ENCODE measurements at regions not wholly inside any gene's neighbourhood (a gene's known extent, or its start where the extent isn't known, plus 50 kb on each side); places are given as distances from the start of the nearest gene placed in this dataset.

DNA sequence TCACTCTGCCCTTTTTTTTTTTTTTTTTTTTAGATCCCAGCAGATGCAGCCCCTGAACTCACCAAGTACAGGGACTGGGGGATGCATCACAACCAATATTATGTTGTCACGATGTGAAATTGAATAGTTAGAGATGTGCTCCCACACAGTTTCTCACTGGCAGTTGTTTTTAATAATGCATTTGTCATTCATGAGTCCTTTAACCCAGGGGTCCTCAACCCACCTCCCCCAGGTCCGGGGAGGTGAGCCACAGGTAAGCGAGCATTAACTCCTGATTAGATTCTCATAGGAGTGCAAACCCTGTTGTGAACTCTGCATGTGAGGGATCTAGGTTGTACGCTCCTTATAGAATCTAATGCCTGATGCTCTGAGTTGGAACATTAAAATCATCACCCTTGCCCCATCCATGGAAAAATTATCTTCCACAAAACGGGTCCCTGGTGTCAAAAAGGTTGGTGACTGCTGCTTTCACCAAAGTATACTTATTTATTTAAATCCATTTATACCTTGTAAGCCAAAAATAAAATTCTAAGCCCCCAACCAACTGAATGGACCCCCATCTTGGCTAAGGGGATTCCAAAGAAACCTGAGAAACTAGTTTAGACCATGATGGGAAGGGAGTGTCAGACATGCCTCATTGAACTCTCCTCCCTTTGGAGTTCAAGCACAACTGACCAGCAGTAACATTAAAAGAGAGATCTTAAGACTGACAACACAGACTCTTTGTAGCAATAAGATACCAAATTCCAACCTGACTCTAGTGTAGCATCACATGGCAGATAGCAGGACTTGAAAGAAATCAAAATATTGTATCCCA lies 119.3 kb upstream of the ATP1A1 start:
- Mint-ChIP-seq H3K27me3 (no peaks in the 10 kb centered on the region), H3K9me3 (no peaks in the 10 kb centered on the region), H3K27ac (no peak overlapping the region), H3K4me3 (no peak overlapping the region), H3K4me1 (peaks cover 45% of the 10 kb centered on the region)
- ATAC-seq, result no peak
- DNase-seq, result no peak

DNA sequence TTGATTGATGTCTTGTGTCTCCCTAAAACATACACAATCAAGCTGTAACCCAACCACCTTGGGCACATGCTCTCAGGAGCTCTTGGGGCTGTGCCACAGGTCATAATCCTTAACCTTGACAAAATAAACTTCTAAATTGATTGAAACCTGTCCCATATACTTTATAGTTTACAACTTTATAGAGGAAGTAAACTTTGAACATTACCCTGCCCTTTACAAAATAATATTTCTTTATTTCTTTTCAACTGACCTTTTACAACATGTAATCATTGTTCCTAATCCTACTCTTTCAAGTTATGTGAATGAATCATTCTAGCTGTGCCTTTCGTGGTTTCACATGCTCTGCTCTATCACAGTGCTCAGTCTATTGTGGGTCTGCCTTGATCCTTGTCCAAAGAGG lies 118.3 kb upstream of the ATP1A1 start:
- no peak for DNase-seq
- no peaks in the 10 kb centered on the region for H3K27me3 Mint-ChIP-seq
- H3K27ac Mint-ChIP-seq, result peak overlapping the region in 1 of 2 donors; percentile 1
- H3K4me3 Mint-ChIP-seq, result no peak overlapping the region
- H3K9me3 Mint-ChIP-seq, result no peaks in the 10 kb centered on the region
- H3K4me1 Mint-ChIP-seq, result peaks cover 54% of the 10 kb centered on the region
- ATAC-seq, result peak; percentile 27

DNA sequence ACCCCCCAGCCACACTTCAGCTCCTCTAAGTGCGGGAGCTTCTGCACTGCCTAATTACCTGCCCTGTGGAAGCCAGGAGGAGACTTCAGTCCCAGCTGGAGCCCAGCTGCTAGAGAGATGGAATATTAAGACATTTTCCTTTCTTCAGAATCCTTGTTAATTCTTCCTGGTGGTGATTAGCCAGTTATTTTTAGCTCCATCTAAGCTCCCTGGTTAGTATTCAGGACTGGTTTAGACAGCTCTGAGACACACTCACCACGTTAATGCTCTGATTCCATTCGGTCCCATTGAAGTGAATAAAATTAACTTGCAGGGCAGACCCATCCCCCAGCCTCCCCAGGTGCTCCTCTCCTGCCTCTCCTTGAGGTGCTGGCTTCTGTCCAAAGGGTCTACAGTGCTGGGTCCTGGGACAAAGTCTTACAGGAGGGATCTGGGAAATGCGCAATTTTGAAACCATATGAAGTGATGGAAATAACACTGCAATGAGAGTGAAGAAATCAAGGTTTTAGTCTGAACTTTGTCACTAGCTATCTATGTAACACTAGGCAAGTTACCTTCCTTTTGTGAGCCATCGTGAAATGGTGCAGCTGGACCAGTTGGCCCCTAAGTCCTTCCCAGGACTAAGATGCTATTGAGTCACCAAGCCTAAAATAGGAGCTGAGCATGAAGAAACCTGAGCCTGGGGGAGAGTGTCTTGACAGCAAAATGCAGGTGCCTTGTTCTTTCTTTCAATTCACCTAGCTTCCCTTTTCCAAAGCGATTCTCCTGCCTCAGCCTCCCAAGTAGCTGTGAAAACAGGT lies 117.4 kb upstream of the ATP1A1 start:
- no peaks in the 10 kb centered on the region for H3K27me3 Mint-ChIP-seq

DNA sequence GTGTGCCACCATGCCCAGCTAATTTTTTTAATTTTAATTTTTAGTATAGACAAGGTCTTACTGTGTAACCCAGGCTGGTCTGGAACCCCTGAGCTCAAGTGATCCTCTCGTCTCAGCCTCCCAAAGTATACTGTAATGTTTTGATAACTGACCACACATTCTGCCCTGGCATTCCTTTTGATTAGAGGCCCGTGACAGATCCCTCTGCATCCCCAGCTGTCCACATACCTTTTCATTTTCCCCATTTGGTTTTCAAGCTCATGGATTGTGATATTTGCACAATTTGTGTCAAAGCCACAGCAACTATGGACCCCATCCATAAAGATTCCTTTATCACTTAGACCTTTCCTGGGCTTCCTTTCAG lies 116.8 kb upstream of the ATP1A1 start:
- no peak overlapping the region for H3K27ac Mint-ChIP-seq
- H3K4me3 Mint-ChIP-seq, result no peak overlapping the region

More for the DNA sequence above, 117.4 kb upstream of the ATP1A1 start:
- Mint-ChIP-seq H3K4me1 (peaks cover 57% of the 10 kb centered on the region), H3K27ac (peak overlapping the region; percentile 1 to 29), H3K4me3 (no peak overlapping the region), H3K9me3 (no peaks in the 10 kb centered on the region)
- ATAC-seq (no peak), DNase-seq (no peak)

DNA sequence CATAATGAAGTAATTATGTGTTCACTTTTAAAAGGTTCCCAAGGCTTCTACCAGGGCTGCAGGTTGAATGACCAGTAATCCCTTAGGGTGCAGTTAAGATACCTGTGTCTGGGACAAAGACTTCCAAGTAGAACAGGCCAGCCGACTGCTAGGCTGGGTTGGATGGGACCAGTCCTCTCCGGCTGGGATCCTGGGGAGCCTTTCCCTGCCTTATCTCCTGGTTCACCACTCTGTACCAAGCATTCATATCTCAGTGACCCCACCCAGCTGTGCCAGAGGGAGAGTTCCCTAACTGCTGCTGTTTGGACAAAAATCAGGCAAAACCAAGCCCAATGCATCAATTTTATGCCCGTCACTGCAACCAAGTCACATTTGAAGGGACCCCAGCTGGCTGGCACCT lies 116.2 kb upstream of the ATP1A1 start:
- H3K4me1 Mint-ChIP-seq, result peaks cover 69% of the 10 kb centered on the region
- no peak overlapping the region for H3K27ac Mint-ChIP-seq
- ATAC-seq, result no peak

More for the DNA sequence above, 116.8 kb upstream of the ATP1A1 start:
- Mint-ChIP-seq H3K4me1 (peaks cover 63% of the 10 kb centered on the region), H3K9me3 (no peaks in the 10 kb centered on the region), H3K27me3 (no peaks in the 10 kb centered on the region)
- DNase-seq (no peak), ATAC-seq (no peak)

DNA sequence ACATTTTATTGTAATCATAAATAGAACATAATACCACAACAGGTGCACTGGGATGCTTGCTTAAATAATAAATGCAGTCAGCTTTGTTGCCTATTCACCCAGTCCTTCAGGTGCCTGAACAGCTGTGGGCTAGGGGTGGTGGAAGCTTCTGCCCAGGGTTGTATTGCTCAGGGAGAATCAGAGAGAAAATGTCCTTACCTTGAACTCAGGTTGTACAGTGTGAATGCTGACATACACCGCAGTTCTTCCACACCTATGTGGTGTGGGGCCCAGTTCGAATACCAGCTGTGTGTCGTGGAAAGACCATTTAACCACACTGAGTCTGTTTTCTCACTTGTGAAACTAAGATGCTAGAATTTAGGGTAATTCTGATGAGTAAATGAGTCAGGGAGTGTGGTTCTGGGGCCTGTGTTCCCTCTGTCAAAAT lies 115.7 kb upstream of the ATP1A1 start:
- Mint-ChIP-seq H3K4me1 (peaks cover 74% of the 10 kb centered on the region), H3K27ac (peak overlapping the region; percentile 95 to 96), H3K4me3 (peak overlapping the region; percentile 68 to 72), H3K27me3 (no peaks in the 10 kb centered on the region), H3K9me3 (no peaks in the 10 kb centered on the region)
- DNase-seq (peak; percentile 50 to 75), ATAC-seq (peak; percentile 91)

More for the DNA sequence above, 116.2 kb upstream of the ATP1A1 start:
- Mint-ChIP-seq H3K4me3 (no peak overlapping the region), H3K27me3 (no peaks in the 10 kb centered on the region), H3K9me3 (no peaks in the 10 kb centered on the region)
- DNase-seq, result no peak

DNA sequence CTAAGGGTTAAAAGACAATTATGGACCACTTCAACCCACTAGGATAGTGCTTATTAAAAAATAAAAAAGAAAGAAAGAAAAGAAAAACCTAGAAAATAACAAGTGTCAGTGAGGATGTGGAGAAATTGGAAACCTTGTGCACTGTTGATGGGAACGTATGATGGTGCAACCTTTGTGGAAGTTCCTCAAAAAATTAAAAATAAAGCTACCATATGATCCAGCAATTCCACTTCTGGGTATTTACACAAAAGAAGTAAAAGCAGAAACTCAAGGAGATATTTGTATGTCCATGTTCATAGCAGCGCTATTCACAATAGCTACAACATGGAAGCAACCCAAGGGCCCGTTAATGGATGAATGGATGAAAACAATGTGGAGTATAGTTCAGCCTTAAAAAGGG lies 115.2 kb upstream of the ATP1A1 start:
- no peaks in the 10 kb centered on the region for H3K27me3 Mint-ChIP-seq
- peaks cover 79% of the 10 kb centered on the region for H3K4me1 Mint-ChIP-seq
- H3K9me3 Mint-ChIP-seq, result no peaks in the 10 kb centered on the region
- DNase-seq (no peak), ATAC-seq (no peak)
- H3K4me3 Mint-ChIP-seq, result peak overlapping the region; percentile 68 to 72
- peak overlapping the region; percentile 95 to 96 for H3K27ac Mint-ChIP-seq

DNA sequence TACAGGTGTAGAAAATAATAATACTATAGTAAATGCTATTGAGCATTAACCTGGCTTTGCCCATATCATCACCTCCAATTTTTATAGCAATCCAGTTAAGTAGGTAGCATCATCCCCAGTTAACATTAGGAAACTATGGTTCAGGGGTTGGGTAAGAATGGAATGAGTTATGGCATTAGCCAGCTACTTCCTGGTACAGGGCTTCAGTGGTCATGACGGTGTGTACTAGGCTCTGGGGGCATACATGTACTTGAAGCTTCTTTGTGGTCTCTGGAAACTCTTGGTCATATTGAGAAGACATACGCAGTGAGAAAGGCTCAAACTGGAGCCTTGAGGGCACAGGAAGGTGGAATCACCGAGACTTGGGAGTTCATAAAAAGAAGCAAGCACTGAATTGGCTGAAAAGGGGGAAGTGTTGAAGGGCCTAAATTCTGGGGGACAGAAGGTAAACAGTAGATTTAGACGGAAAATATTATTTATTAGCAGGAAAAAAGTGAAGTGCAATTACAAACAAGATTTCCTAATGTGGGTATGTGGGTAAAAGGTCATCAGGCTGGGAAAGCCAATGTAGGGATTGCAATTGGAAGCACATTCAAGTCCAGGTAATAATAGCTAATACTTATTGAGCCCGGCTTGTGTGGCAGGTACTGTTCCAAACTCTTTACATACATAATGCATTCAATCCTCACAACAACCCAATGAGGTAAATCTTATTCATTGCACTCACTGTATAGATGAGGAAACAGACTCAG lies 114.2 kb upstream of the ATP1A1 start:
- Mint-ChIP-seq H3K4me3 (peak overlapping the region; percentile 17 to 47), H3K9me3 (no peaks in the 10 kb centered on the region), H3K4me1 (peaks cover 85% of the 10 kb centered on the region), H3K27ac (peak overlapping the region; percentile 29 to 98), H3K27me3 (no peaks in the 10 kb centered on the region)
- ATAC-seq (peak; percentile 51), DNase-seq (peak in 1 of 2 donors; percentile 30)

DNA sequence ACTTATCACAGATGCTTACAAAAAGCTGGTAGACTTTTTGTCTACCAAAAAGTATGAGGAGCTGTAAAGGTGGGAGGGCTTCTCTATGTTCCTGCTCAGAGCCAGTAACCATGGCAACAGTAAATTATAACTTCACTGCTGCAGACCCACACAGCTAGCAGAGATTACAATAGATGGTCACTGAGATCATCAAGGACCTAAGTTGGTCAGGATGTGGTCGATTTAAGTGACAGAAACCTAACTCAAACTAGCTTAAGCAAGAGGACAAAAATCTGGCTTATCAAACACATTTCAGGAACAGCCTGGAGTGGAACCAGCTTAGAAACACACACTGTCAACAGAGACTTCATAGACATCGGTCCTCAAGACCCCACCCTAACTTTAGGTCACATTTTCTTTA lies 113.4 kb upstream of the ATP1A1 start:
- Mint-ChIP-seq H3K27ac (peak overlapping the region in 1 of 2 donors; percentile 44), H3K4me1 (peaks cover 80% of the 10 kb centered on the region), H3K4me3 (no peak overlapping the region), H3K27me3 (no peaks in the 10 kb centered on the region), H3K9me3 (no peaks in the 10 kb centered on the region)
- DNase-seq (peak in 1 of 2 donors; percentile 43), ATAC-seq (peak; percentile 73)

DNA sequence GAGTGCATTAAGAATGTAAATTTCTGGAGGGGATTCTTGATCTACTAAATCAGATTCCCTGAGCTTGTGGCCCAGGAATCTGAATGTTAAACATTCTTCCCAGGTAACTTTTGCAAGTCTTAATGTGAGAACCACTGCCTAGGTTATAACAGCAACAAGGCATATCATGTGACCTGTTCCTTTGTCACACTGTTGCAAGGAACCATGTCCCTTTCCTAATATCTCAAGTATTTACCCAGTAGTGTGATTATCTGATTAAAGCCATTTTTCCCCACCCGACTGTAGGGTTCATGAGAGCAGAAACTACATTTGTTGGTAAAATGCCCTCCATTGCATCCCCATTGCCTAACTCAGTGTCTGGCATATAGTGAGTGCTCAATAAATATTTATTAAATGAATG lies 112.9 kb upstream of the ATP1A1 start:
- H3K27me3 Mint-ChIP-seq, result no peaks in the 10 kb centered on the region
- H3K4me1 Mint-ChIP-seq, result peaks cover 76% of the 10 kb centered on the region
- no peaks in the 10 kb centered on the region for H3K9me3 Mint-ChIP-seq
- peak overlapping the region in 1 of 2 donors; percentile 44 for H3K27ac Mint-ChIP-seq
- ATAC-seq, result no peak
- H3K4me3 Mint-ChIP-seq, result no peak overlapping the region
- DNase-seq, result no peak

DNA sequence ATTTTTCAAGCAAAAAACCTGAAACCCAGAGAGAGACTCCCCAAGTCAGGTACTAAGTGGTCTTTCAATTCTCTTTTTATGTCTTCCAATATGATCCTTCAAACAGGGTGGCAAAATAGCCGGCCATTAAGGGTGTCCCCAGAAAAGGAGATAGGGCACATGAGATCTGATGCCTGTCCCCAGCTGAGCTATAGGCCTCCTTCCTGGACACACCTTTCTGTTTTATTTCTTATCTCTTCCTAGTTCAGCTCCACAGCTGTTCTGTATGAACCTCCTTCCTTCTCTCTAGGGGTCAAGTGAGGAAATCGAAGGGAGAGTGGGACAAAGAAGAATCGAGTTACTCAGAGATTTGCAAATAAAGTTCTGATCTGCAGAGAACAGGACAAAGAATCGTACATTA lies 112.4 kb upstream of the ATP1A1 start:
- no peaks in the 10 kb centered on the region for H3K27me3 Mint-ChIP-seq
- H3K4me1 Mint-ChIP-seq, result peaks cover 72% of the 10 kb centered on the region
- no peak for DNase-seq
- no peak overlapping the region for H3K4me3 Mint-ChIP-seq
- no peak overlapping the region for H3K27ac Mint-ChIP-seq
- H3K9me3 Mint-ChIP-seq, result no peaks in the 10 kb centered on the region
- ATAC-seq, result no peak

DNA sequence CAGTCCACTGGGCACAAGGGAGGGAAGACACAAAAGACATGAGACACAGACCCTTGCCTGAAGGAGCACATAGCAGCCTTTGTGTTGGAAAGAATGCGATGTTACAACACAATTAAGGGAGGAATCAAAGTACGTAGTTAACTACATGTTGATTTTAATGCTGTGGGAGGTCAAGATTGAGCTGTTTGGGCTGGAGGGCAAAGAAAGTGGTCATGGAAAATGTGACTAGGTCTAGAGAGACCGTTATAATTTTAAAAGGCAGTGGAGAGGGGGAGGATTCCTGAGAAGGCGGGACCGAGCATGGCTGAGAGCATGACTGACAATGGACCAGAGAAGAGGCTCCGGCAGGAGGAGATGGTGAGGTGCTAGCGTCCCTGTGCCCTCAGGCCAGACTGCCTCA lies 111.8 kb upstream of the ATP1A1 start:
- no peaks in the 10 kb centered on the region for H3K27me3 Mint-ChIP-seq
- no peaks in the 10 kb centered on the region for H3K9me3 Mint-ChIP-seq
- no peak overlapping the region for H3K4me3 Mint-ChIP-seq
- peak overlapping the region in 1 of 2 donors; percentile 34 for H3K27ac Mint-ChIP-seq
- DNase-seq (no peak), ATAC-seq (no peak)
- peaks cover 72% of the 10 kb centered on the region for H3K4me1 Mint-ChIP-seq

DNA sequence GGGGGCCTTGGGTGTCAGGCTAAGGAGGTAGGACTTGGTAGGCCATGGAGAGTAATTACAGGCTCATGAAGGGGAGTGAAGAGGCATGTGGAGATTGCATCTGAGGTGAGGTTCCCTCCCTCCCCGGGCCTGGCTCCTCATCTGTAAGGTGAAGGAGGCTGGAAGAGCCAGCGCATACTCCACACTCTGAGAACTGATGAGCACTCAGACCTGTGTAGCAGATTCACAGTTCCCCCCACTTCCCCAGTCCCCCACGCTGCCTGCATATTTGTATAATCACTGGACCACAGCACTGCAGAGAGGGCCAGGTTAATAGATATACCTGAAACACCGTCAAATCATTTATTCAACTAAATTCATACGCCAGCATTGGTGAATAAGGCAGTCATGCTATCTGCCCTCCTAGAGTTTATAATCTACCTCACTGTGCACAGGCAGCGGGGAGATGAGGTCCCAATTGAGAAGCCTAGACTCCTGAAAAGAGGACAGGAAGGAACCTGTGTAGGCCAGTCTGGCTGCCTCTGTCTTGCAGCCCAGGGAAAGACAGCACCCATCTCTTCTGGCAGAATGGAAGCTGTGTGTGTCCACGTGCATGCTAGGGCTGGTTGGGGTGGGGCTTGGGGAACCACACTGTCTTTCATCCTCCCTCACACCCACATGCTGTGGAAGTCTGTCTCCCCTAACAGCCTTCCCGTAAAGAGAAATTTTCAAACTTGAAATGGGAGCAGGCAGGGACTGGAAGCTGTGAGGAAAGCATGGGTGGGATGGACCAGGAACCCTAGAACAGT lies 110.6 kb upstream of the ATP1A1 start:
- ATAC-seq (no peak), DNase-seq (no peak)
- Mint-ChIP-seq H3K27ac (peak overlapping the region in 1 of 2 donors; percentile 29), H3K27me3 (no peaks in the 10 kb centered on the region), H3K9me3 (no peaks in the 10 kb centered on the region), H3K4me3 (no peak overlapping the region), H3K4me1 (peaks cover 60% of the 10 kb centered on the region)

DNA sequence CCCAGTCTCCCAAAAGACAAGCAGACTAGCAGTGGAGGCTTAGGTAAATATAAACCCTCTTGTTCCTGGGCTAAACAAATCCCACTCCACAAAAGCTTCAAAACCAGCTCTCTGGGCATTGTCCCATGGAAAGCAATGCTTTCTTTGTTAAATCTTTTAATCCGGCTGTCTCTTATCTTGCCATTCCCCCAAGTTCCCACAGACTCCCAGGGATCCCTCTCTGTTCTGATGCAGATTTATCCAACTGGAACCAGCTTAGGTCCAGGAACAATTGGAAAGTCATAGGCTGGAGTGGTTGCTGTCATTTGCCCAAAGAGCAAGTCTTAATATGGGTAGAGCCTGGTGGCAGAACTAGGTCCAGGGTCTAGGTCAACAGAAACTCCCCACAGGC lies 110.1 kb upstream of the ATP1A1 start:
- H3K27ac Mint-ChIP-seq, result no peak overlapping the region
- DNase-seq, result no peak
- H3K4me3 Mint-ChIP-seq, result no peak overlapping the region
- H3K27me3 Mint-ChIP-seq, result no peaks in the 10 kb centered on the region
- ATAC-seq, result no peak
- H3K9me3 Mint-ChIP-seq, result no peaks in the 10 kb centered on the region
- peaks cover 60% of the 10 kb centered on the region for H3K4me1 Mint-ChIP-seq
